Neuronal stem cell (in vitro differentiated cells): ENCODE measurements at regions not wholly inside any gene's neighbourhood (a gene's known extent, or its start where the extent isn't known, plus 50 kb on each side); places are given as distances from the start of the nearest gene placed in this dataset.

ENCODE experiments used
- DNase-seq: peaks from one replicate; pipeline ENCODE4 v3.0.0-alpha.2; 2013; ENCODE audit warnings: low spot score
- H2AFZ ChIP-seq: one replicate; pipeline ENCODE4 v1.6.1; 2013; ENCODE audit warnings: mild to moderate bottlenecking, low read length, inconsistent platforms
- H2AK5ac ChIP-seq: 2 replicates; pipeline ENCODE4 v1.6.1; 2013; ENCODE audit warnings: low read depth, mild to moderate bottlenecking, inconsistent platforms, low read length, moderate library complexity, mixed read lengths
- H2BK120ac ChIP-seq: 2 replicates; pipeline ENCODE4 v1.6.1; 2013; ENCODE audit warnings: low read depth, mild to moderate bottlenecking, inconsistent platforms, low read length, moderate library complexity, mixed read lengths
- H2BK12ac ChIP-seq: one replicate; pipeline ENCODE4 v1.6.1; 2013; ENCODE audit warnings: low read length, inconsistent platforms
- H2BK15ac ChIP-seq: 2 replicates; pipeline ENCODE4 v1.6.1; 2013; ENCODE audit warnings: mild to moderate bottlenecking, low read length, inconsistent platforms, mixed read lengths
- H2BK5ac ChIP-seq: one replicate; pipeline ENCODE4 v1.6.1; 2013; ENCODE audit warnings: inconsistent platforms, mild to moderate bottlenecking, low read length, moderate library complexity
- H3K14ac ChIP-seq: one replicate; pipeline ENCODE4 v1.6.1; 2013; ENCODE audit warnings: low read length, inconsistent platforms
- H3K18ac ChIP-seq: 2 replicates; pipeline ENCODE4 v1.6.1; 2013; ENCODE audit warnings: low read length, inconsistent platforms
- H3K23ac ChIP-seq: 2 replicates; pipeline ENCODE4 v1.6.1; 2013; ENCODE audit warnings: low read depth, mild to moderate bottlenecking, mixed read lengths, low read length, inconsistent platforms; ENCODE audit not compliant: poor library complexity
- H3K27ac ChIP-seq: replicated peaks from 3 replicates; pipeline ENCODE4 v1.5.1; 2013; ENCODE audit warnings: low read length, inconsistent platforms
- H3K27me3 ChIP-seq, 3 experiments: 2 replicates each; pipeline ENCODE4 v1.6.1; 2013; ENCODE audit warnings: low read length in 3 of 3, mild to moderate bottlenecking in 2 of 3, inconsistent platforms in 1 of 3, low read depth in 1 of 3, mixed read lengths in 1 of 3, moderate library complexity in 1 of 3; ENCODE audit not compliant: control insufficient read depth in 3 of 3, insufficient read depth in 3 of 3
- H3K36me3 ChIP-seq, 2 donors: replicated peaks in 1 of 2; 2 replicates each; pipeline ENCODE4 v1.6.1; 2013; ENCODE audit warnings: low read length in 2 of 2; ENCODE audit not compliant: control insufficient read depth in 2 of 2, insufficient read depth in 2 of 2
- H3K4ac ChIP-seq: 2 replicates; pipeline ENCODE4 v1.6.1; 2013; ENCODE audit warnings: inconsistent platforms, mild to moderate bottlenecking, low read length, moderate library complexity
- H3K4me1 ChIP-seq, 2 donors: 1 replicate in 1 of 2; 2 replicates in 1 of 2; pipeline ENCODE4 v1.6.1; 2013; ENCODE audit warnings: low read length in 2 of 2, low read depth in 1 of 2; ENCODE audit not compliant: control insufficient read depth in 2 of 2, insufficient read depth in 1 of 2
- H3K4me2 ChIP-seq: one replicate; pipeline ENCODE4 v1.6.1; 2013; ENCODE audit warnings: mild to moderate bottlenecking, low read length, inconsistent platforms; ENCODE audit not compliant: insufficient read depth, poor library complexity, severe bottlenecking
- H3K4me3 ChIP-seq, 2 donors: 2 replicates each; pipeline ENCODE4 v1.5.1; 2013; ENCODE audit warnings: low read length in 2 of 2, mild to moderate bottlenecking in 2 of 2, inconsistent platforms in 1 of 2, moderate library complexity in 1 of 2
- H3K79me1 ChIP-seq: one replicate; pipeline ENCODE4 v1.6.1; 2013; ENCODE audit warnings: low read depth, mild to moderate bottlenecking, inconsistent platforms, low read length, moderate library complexity
- H3K9ac ChIP-seq: one replicate; pipeline ENCODE4 v1.6.1; 2013; ENCODE audit warnings: mild to moderate bottlenecking, low read depth, low read length, inconsistent platforms; ENCODE audit not compliant: poor library complexity
- H3K9me3 ChIP-seq, 2 donors: replicated peaks in 1 of 2; 2 replicates each; pipeline versions ENCODE3 to v1.6.1; 2013; ENCODE audit warnings: low read length in 2 of 2, mild to moderate bottlenecking in 2 of 2, inconsistent platforms in 1 of 2, low read depth in 1 of 2, mixed read lengths in 1 of 2, moderate library complexity in 1 of 2; ENCODE audit not compliant: control insufficient read depth in 2 of 2, insufficient read depth in 1 of 2
- H4K8ac ChIP-seq: one replicate; pipeline ENCODE4 v1.6.1; 2013; ENCODE audit warnings: low read depth, mild to moderate bottlenecking, inconsistent platforms, low read length, moderate library complexity
- H4K91ac ChIP-seq: one replicate; pipeline ENCODE4 v1.6.1; 2013; ENCODE audit warnings: low read length, low read depth, mild to moderate bottlenecking, inconsistent platforms; ENCODE audit not compliant: poor library complexity
- whole genome bisulfite sequencing, 2 donors: extraction: QIAGEN DNeasy Blood & Tissue Kit; methylation state at CpG; one replicate each; pipeline ENCODE4 v1.1.7; 2013; ENCODE audit warnings: missing lambda C conversion rate in 2 of 2, mixed read lengths in 1 of 2; ENCODE audit not compliant: insufficient read length in 2 of 2, insufficient replicate concordance in 1 of 2; ENCODE audit errors: extremely low coverage in 2 of 2; 5-methylcytosine and 5-hydroxymethylcytosine counted together

- Histone ChIP-seq H3K79me1 (no peaks in the 10 kb centered on the region), H2BK120ac (no peak overlapping the region), H3K4me2 (no peak overlapping the region), H3K27ac (no peak overlapping the region), H2BK12ac (no peak overlapping the region), H3K9ac (no peak overlapping the region), H2BK15ac (no peak overlapping the region), H3K9me3 (no peaks in the 10 kb centered on the region), H3K4ac (no peak overlapping the region), H2BK5ac (no peak overlapping the region), H3K36me3 (no peaks in the 10 kb centered on the region), H3K4me3 (no peak overlapping the region), H4K8ac (no peak overlapping the region), H2AFZ (no peak overlapping the region), H3K14ac (no peak overlapping the region), H3K27me3 (no peaks in the 10 kb centered on the region), H3K18ac (no peak overlapping the region), H4K91ac (no peak overlapping the region), H2AK5ac (no peak overlapping the region), H3K23ac (no peak overlapping the region), H3K4me1 (peaks cover 0 to 24% of the 10 kb centered on the region in 2 donors)
- WGBS, 2 donors: no CpG with 5 or more reads among the region's 6 CpGs
- DNase-seq: no peak
Measured at GRCh38 chr5:167582886-167583285, 708.6 kb upstream of the WWC1 start.

DNA sequence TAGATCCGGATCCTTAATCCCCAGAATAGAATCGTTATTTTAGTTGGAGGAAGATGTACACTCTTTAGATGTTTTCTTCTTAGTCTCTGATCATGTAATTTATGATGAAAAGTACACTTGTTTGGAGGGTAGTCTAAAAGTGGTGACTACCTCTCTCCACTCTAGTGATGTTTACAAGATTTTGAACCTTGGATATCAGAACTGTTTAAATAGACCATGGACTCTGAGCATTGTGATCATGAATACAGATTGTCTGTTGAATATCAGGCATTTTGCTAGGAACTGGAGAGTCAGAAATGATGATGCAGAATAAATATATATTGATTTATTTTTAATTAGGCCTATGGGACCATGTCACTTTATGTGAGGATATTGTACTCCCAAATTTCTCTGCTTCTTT lies 706.3 kb upstream of the WWC1 start:
- H3K79me1 ChIP-seq: no peaks in the 10 kb centered on the region
- H3K9me3 ChIP-seq: no peaks in the 10 kb centered on the region
- no peak overlapping the region for H2AK5ac ChIP-seq
- no peak overlapping the region for H2AFZ ChIP-seq
- H2BK15ac ChIP-seq: no peak overlapping the region
- H3K4me2 ChIP-seq: no peak overlapping the region
- no peak for DNase-seq
- no peak overlapping the region for H3K23ac ChIP-seq
- no peaks in the 10 kb centered on the region for H3K27me3 ChIP-seq
- no CpG with 5 or more reads among the region's 2 CpGs for WGBS, 2 donors
- no peak overlapping the region for H3K9ac ChIP-seq
- H4K91ac ChIP-seq: no peak overlapping the region
- no peak overlapping the region for H4K8ac ChIP-seq
- no peak overlapping the region for H3K18ac ChIP-seq
- no peaks in the 10 kb centered on the region for H3K36me3 ChIP-seq
- H2BK12ac ChIP-seq: no peak overlapping the region
- no peak overlapping the region for H3K27ac ChIP-seq
- no peak overlapping the region for H3K4ac ChIP-seq
- no peak overlapping the region for H2BK120ac ChIP-seq
- H3K14ac ChIP-seq: no peak overlapping the region
- H2BK5ac ChIP-seq: no peak overlapping the region
- peaks cover 0 to 15% of the 10 kb centered on the region in 2 donors for H3K4me1 ChIP-seq
- no peak overlapping the region for H3K4me3 ChIP-seq

DNA sequence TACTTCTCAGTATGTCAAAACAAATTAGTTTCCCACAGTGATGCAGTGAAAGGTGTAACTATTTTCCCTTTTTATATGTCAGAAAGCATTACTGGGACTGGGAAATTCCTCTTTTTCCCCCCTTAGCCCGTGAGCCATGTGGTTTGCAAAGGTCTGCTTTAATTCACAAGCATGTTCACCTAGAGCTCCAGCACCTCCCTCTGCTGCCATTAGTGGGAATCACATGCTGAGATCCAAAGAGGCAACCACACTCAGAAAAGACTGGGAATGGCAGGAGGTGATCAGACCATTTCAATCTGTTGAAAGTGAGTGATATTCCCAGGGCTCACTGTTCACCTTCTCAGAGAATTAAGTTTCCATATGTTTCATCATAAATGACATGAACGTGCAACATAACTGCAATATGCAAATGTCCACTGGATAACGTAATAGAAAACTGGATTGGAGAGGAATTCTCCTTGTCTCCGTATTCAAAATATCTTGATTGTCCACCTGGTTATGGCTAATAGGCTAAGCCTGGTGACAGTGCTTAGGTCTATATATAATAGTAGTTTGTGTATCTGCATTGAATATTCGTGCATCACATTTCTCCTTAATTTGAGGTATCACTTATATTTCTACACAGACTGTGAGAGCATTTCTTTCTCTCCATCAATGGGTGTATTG lies 703.5 kb upstream of the WWC1 start:
- H3K14ac ChIP-seq: no peak overlapping the region
- H2BK15ac ChIP-seq: no peak overlapping the region
- H3K4me3 ChIP-seq: no peak overlapping the region
- H3K4me2 ChIP-seq: no peak overlapping the region
- WGBS, 2 donors: no CpG with 5 or more reads among the region's 5 CpGs
- H2BK5ac ChIP-seq: no peak overlapping the region
- H3K27ac ChIP-seq: no peak overlapping the region
- no peak overlapping the region for H2AFZ ChIP-seq
- no peak overlapping the region for H3K4ac ChIP-seq
- H3K79me1 ChIP-seq: no peaks in the 10 kb centered on the region
- no peak overlapping the region for H2BK12ac ChIP-seq
- H3K36me3 ChIP-seq: no peaks in the 10 kb centered on the region
- no peak overlapping the region for H4K8ac ChIP-seq
- no peak overlapping the region for H4K91ac ChIP-seq
- H2BK120ac ChIP-seq: no peak overlapping the region
- peak; percentile 35 for DNase-seq
- no peaks in the 10 kb centered on the region for H3K9me3 ChIP-seq
- H3K9ac ChIP-seq: no peak overlapping the region
- H2AK5ac ChIP-seq: no peak overlapping the region
- H3K23ac ChIP-seq: no peak overlapping the region
- H3K18ac ChIP-seq: no peak overlapping the region
- peaks cover 0 to 15% of the 10 kb centered on the region in 2 donors for H3K4me1 ChIP-seq
- H3K27me3 ChIP-seq: no peaks in the 10 kb centered on the region

DNA sequence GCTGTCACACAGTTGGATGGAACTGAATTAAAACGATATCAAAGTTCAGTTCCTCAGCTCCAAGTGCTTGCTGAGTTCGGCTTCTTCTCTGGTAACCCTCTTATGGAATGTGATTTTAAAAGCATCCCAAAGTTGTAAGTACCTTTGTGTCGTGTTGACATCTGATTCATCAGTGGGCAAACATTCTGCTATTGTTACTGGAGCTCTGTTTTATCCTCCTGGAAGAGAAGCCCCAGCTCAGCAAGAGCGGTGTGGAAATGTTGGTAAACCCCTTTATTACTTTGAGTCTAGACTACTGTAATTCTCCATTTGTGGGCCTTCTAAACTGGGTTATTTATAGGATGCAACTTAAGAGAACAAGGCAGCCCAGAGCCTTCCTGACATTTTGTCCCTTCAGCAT lies 699.3 kb upstream of the WWC1 start:
- no peak overlapping the region for H3K9ac ChIP-seq
- no peaks in the 10 kb centered on the region for H3K79me1 ChIP-seq
- no peaks in the 10 kb centered on the region for H3K27me3 ChIP-seq
- H3K36me3 ChIP-seq: no peaks in the 10 kb centered on the region
- H2BK15ac ChIP-seq: no peak overlapping the region
- no peak overlapping the region for H3K18ac ChIP-seq
- no peak overlapping the region for H2BK120ac ChIP-seq
- no peak overlapping the region for H2AK5ac ChIP-seq
- H3K9me3 ChIP-seq: no peaks in the 10 kb centered on the region
- no peak overlapping the region for H2AFZ ChIP-seq
- no peak overlapping the region for H4K8ac ChIP-seq
- WGBS, 2 donors: no CpG with 5 or more reads among the region's 4 CpGs
- no peak overlapping the region for H3K4ac ChIP-seq
- H3K23ac ChIP-seq: no peak overlapping the region
- DNase-seq: no peak
- no peak overlapping the region for H3K4me2 ChIP-seq
- H2BK5ac ChIP-seq: no peak overlapping the region
- no peak overlapping the region for H3K4me3 ChIP-seq
- H3K4me1 ChIP-seq: peaks cover 0 to 8% of the 10 kb centered on the region in 2 donors
- H3K27ac ChIP-seq: no peak overlapping the region
- H2BK12ac ChIP-seq: no peak overlapping the region
- no peak overlapping the region for H4K91ac ChIP-seq
- H3K14ac ChIP-seq: no peak overlapping the region
